Small intestine (tissue), 7 donors: ENCODE measurements at regions not wholly inside any gene's neighbourhood (a gene's known extent, or its start where the extent isn't known, plus 50 kb on each side); places are given as distances from the start of the nearest gene placed in this dataset.

Experiments used
- DNase-seq, 2 donors: peaks; one replicate each; pipeline versions ENCODE4 v3.0.0 to v3.0.0-alpha.2; 2013
- FAIRE-seq: peaks from 2 replicates; lab custom pipeline; 2012; peaks lifted over from hg19 to GRCh38; lab: Jason Lieb, UNC
- H3K27ac ChIP-seq, 3 donors: one replicate each; pipeline ENCODE4 v1.5.1; 2013; ENCODE audit warnings: low read length in 2 of 3, mild to moderate bottlenecking in 2 of 3, control low read depth in 1 of 3, inconsistent platforms in 1 of 3, low read depth in 1 of 3, moderate library complexity in 1 of 3
- H3K27me3 ChIP-seq, 3 donors: one replicate each; pipeline ENCODE4 v1.6.1; 2013; ENCODE audit warnings: low read length in 3 of 3, inconsistent platforms in 1 of 3; ENCODE audit not compliant: control insufficient read depth in 3 of 3, insufficient read depth in 3 of 3
- H3K36me3 ChIP-seq, 3 donors: one replicate each; pipeline ENCODE4 v1.6.1; 2013; ENCODE audit warnings: low read length in 3 of 3, inconsistent platforms in 1 of 3, low read depth in 1 of 3, mild to moderate bottlenecking in 1 of 3, moderate library complexity in 1 of 3; ENCODE audit not compliant: control insufficient read depth in 3 of 3, insufficient read depth in 2 of 3
- H3K4me1 ChIP-seq, 3 donors: one replicate each; pipeline ENCODE4 v1.6.1; 2013; ENCODE audit warnings: low read length in 2 of 3, inconsistent platforms in 1 of 3, low read depth in 1 of 3, mild to moderate bottlenecking in 1 of 3, moderate library complexity in 1 of 3; ENCODE audit not compliant: control insufficient read depth in 3 of 3, insufficient read depth in 2 of 3
- H3K4me3 ChIP-seq, 3 donors: one replicate each; pipeline ENCODE4 v1.5.1; 2013; ENCODE audit warnings: low read length in 3 of 3, control low read depth in 1 of 3, inconsistent platforms in 1 of 3, low read depth in 1 of 3, mild to moderate bottlenecking in 1 of 3, moderate library complexity in 1 of 3
- H3K9me3 ChIP-seq, 2 donors: one replicate each; pipeline ENCODE4 v1.6.1; 2013; ENCODE audit warnings: low read depth in 1 of 2, low read length in 1 of 2; ENCODE audit not compliant: control insufficient read depth in 2 of 2, insufficient read depth in 1 of 2
- WGBS, 3 donors: extraction: QIAGEN DNeasy Blood & Tissue Kit; methylation state at CpG; one replicate each; pipeline ENCODE4 v1.1.7; 2013; 5-methylcytosine and 5-hydroxymethylcytosine counted together
- donor health status: healthy with polysubstance abuse.
- donor health status: control.
- donor health status: control.
- donor health status: Bipolar disorder and iron deficiency.
- donor health status: healthy.

GRCh38 chr13:31853643-31854326 lies 114.5 kb downstream of the RXFP2 start:
- no peaks in the 10 kb centered on the region for H3K36me3 ChIP-seq
- FAIRE-seq (no peak), DNase-seq (no peak)
- no peaks in the 10 kb centered on the region for H3K4me1 ChIP-seq
- no peak overlapping the region for H3K4me3 ChIP-seq
- 44 to 69% (median 54%) methylated on average over 6 of the region's 6 CpGs for WGBS, 3 donors
- no peak overlapping the region for H3K27ac ChIP-seq
- H3K9me3 ChIP-seq: no peaks in the 10 kb centered on the region
- peaks cover 0 to 10% (median 0%) of the 10 kb centered on the region in 3 donors for H3K27me3 ChIP-seq

- DNase-seq: no peak
- no peak for FAIRE-seq
- Histone ChIP-seq H3K27ac (no peak overlapping the region), H3K4me3 (no peak overlapping the region), H3K9me3 (no peaks in the 10 kb centered on the region), H3K27me3 (peaks cover 0 to 7% (median 0%) of the 10 kb centered on the region in 3 donors), H3K36me3 (no peaks in the 10 kb centered on the region), H3K4me1 (no peaks in the 10 kb centered on the region)
- WGBS, 3 donors: 43 to 65% (median 59%) methylated on average over 5 of the region's 5 CpGs
Observed at GRCh38 chr13:31859571-31859970, 120.2 kb downstream of the RXFP2 start.

- Histone ChIP-seq H3K4me1 (no peaks in the 10 kb centered on the region), H3K4me3 (no peak overlapping the region), H3K36me3 (no peaks in the 10 kb centered on the region), H3K27ac (no peak overlapping the region), H3K9me3 (no peaks in the 10 kb centered on the region), H3K27me3 (peaks cover 0 to 7% (median 0%) of the 10 kb centered on the region in 3 donors)
- no peak for DNase-seq
- FAIRE-seq: no peak
- 71 to 75% (median 71%) methylated on average over 5 of the region's 5 CpGs for WGBS, 3 donors
Observed at GRCh38 chr13:31860002-31860401, 120.7 kb downstream of the RXFP2 start.

GRCh38 chr13:31862828-31863227 lies 123.5 kb downstream of the RXFP2 start:
- peaks cover 0 to 2% (median 0%) of the 10 kb centered on the region in 3 donors for H3K4me1 ChIP-seq
- no peak overlapping the region for H3K4me3 ChIP-seq
- H3K27ac ChIP-seq: no peak overlapping the region
- DNase-seq: no peak
- WGBS, 3 donors: 66 to 80% (median 71%) methylated on average over 3 of the region's 3 CpGs
- FAIRE-seq: no peak
- peaks cover 0 to 7% (median 0%) of the 10 kb centered on the region in 3 donors for H3K27me3 ChIP-seq
- no peaks in the 10 kb centered on the region for H3K36me3 ChIP-seq
- H3K9me3 ChIP-seq: no peaks in the 10 kb centered on the region

GRCh38 chr13:31864307-31864706 lies 125.0 kb downstream of the RXFP2 start:
- peaks cover 0 to 2% (median 0%) of the 10 kb centered on the region in 3 donors for H3K27me3 ChIP-seq
- WGBS, 3 donors: 86 to 90% (median 86%) methylated on average over 2 of the region's 2 CpGs
- H3K36me3 ChIP-seq: no peaks in the 10 kb centered on the region
- H3K9me3 ChIP-seq: no peaks in the 10 kb centered on the region
- H3K4me3 ChIP-seq: no peak overlapping the region
- FAIRE-seq (no peak), DNase-seq (no peak)
- peaks cover 0 to 3% (median 0%) of the 10 kb centered on the region in 3 donors for H3K4me1 ChIP-seq
- H3K27ac ChIP-seq: no peak overlapping the region

GRCh38 chr13:31866099-31866498 lies 126.8 kb downstream of the RXFP2 start:
- no peaks in the 10 kb centered on the region for H3K36me3 ChIP-seq
- no peak overlapping the region for H3K4me3 ChIP-seq
- peaks cover 0 to 3% (median 0%) of the 10 kb centered on the region in 3 donors for H3K4me1 ChIP-seq
- FAIRE-seq (no peak), DNase-seq (no peak)
- no peaks in the 10 kb centered on the region for H3K9me3 ChIP-seq
- H3K27ac ChIP-seq: no peak overlapping the region
- no peaks in the 10 kb centered on the region for H3K27me3 ChIP-seq

GRCh38 chr13:31867709-31868108 lies 128.4 kb downstream of the RXFP2 start:
- H3K9me3 ChIP-seq: no peaks in the 10 kb centered on the region
- H3K27me3 ChIP-seq: no peaks in the 10 kb centered on the region
- DNase-seq: no peak
- H3K4me1 ChIP-seq: peaks cover 0 to 3% (median 0%) of the 10 kb centered on the region in 3 donors
- H3K27ac ChIP-seq: no peak overlapping the region
- H3K36me3 ChIP-seq: no peaks in the 10 kb centered on the region
- FAIRE-seq: no peak
- H3K4me3 ChIP-seq: no peak overlapping the region

- no peaks in the 10 kb centered on the region for H3K27me3 ChIP-seq
- no peaks in the 10 kb centered on the region for H3K36me3 ChIP-seq
- H3K4me1 ChIP-seq: peaks cover 0 to 3% (median 0%) of the 10 kb centered on the region in 3 donors
- H3K9me3 ChIP-seq: no peaks in the 10 kb centered on the region
- no peak for FAIRE-seq
- no peak for DNase-seq
- 82 to 97% (median 90%) methylated on average over 2 of the region's 2 CpGs for WGBS, 3 donors
- H3K4me3 ChIP-seq: no peak overlapping the region
- no peak overlapping the region for H3K27ac ChIP-seq
Observed at GRCh38 chr13:31869582-31869981, 130.3 kb downstream of the RXFP2 start.

- Histone ChIP-seq H3K4me3 (no peak overlapping the region), H3K36me3 (no peaks in the 10 kb centered on the region), H3K4me1 (peaks cover 0 to 3% (median 0%) of the 10 kb centered on the region in 3 donors), H3K27me3 (no peaks in the 10 kb centered on the region), H3K9me3 (no peaks in the 10 kb centered on the region), H3K27ac (no peak overlapping the region)
- DNase-seq (no peak), FAIRE-seq (no peak)
- WGBS, 3 donors: 50 to 62% (median 55%) methylated on average over 2 of the region's 2 CpGs
Observed at GRCh38 chr13:31870511-31870910, 131.2 kb downstream of the RXFP2 start.
